ENCODE measurements at regions not wholly inside any gene's neighbourhood (a gene's known extent, or its start where the extent isn't known, plus 50 kb on each side); places are given as distances from the start of the nearest gene placed in this dataset.

DNA sequence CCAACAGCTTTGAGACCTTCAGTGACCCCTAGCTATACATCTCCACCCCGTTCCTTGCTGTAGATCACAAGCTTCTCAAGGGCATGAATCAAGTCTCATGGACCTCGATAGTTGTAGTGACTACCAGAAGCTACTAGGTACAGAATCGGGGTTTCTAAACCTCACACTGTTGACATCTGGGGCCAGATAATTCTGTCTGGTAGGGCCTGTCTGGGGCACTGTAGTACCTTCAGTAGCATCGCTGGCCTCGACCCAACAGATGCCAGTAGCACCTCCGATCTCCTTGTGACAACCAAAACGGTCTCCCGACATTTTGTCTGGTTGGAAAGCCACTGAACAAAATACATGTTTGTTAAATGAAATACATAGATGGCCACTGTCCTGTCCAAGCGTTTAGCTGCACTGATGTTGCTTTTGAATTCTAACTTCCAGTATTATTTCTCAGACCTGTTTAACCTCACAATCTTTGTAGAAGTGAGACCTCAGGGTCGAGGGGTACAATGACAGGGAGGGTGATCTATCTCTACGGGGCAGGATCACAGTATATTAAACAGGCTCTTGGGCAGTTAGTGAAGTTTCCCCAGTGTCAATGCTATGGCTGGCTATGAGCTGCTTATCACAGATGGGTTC is 262.5 kb upstream of the IGF1R start:
- DNase-seq (ENCODE audit: low read depth in 2 of 2): no peak

DNA sequence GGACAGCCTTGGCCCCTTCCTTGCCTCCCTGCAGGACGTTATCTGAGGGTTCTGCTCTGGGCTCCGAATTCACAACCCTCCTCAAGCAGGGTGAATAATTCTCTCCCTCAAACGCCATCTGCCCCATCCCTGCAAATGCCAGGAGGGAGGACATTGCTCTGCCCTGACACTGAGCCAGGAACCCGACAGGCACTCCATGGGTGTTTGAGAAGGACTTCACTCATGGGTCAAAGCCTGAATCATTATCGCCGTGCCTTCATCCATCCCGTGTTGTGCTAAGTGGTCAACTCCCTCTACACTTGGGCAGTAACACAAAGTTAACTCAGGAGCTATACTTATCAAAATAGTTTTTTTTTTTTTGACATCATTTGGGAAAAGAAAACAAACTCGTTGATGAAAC is 261.8 kb upstream of the IGF1R start:
- DNase-seq (ENCODE audit: low read depth in 2 of 2): no peak

GRCh38 chr15:98387866-98388265 is 260.5 kb upstream of the IGF1R start:
- no peak for DNase-seq (ENCODE audit: low read depth in 2 of 2)

GRCh38 chr15:98390946-98391530 is 257.3 kb upstream of the IGF1R start:
- DNase-seq (ENCODE audit: low read depth in 2 of 2): no peak

DNA sequence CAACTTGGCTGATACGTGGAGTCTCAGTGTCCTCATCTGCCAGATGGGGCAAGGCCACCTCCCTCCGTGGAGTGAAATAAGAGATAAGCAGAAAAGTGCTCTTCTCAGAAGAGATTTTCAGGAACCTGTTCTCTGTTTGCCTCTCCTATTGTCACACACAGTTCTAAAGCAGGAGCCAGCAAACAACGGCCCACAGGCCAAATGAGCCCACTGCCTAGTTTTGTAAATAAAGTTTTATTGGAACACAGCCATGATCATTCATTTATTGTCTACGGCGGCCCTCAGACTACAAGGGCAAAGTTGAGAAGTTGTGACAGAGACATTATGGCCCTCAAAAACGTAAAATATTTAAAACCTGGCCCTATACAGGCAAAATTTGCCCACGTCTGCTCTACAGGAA is 256.8 kb upstream of the IGF1R start:
- DNase-seq (ENCODE audit: low read depth in 2 of 2): no peak

GRCh38 chr15:98393471-98393870 is 254.9 kb upstream of the IGF1R start:
- no peak for DNase-seq (ENCODE audit: low read depth in 2 of 2)

- DNase-seq (ENCODE audit: low read depth in 2 of 2): no peak
These were observed 253.8 kb upstream of the IGF1R start for GRCh38 chr15:98394546-98394945.

DNA sequence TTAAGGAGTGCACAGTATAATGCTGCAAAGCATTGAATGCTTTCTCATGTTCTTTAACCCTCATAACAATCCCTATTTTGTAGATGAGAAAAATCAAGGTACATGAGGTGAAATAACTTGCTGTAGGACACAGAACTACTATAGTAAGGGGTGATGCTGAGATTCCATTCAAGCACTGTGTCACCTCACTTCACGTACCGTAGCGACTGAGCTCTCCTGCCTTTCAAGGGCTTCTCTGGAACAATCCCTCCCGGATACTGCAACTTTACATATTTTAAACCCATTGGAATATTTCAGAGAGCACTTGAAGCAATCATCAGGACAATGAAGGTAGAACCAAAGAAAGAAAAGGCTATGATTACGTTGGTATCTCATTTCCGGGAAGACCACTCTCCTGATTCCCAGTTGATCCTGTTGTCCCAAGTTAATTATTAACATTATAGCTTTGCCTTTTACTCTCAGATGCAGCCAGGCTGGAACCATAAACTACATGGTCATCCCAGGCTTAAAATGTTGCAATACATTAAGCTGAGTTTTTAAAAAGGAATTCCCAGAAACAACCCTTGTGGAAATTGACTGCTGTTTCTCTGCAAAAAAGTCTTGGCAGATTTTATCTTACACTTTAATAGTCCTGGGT is 252.2 kb upstream of the IGF1R start:
- no peak for DNase-seq (ENCODE audit: low read depth in 2 of 2)

DNA sequence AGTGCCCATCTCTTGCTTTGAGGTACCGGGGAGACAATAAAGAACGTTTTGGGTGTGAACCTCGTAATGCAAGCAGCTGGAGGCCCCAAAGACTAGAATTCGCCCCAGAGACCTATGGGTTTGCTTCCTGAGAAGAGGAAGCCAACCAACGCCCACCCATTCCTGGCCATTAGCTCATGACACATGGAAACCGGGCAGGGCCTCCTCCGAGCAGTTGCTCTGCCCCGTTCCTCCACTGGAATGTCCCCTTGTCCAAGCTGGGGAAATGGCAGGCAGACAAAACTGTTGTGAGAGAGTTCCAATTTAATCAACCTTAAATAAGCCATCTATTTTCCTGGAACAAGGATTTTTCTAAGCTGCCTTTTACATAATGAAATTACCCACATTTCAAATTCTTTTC is 250.9 kb upstream of the IGF1R start:
- no peak for DNase-seq (ENCODE audit: low read depth in 2 of 2)

- DNase-seq (ENCODE audit: low read depth in 2 of 2): no peak
These were observed 250.3 kb upstream of the IGF1R start for GRCh38 chr15:98398056-98398455.

DNA sequence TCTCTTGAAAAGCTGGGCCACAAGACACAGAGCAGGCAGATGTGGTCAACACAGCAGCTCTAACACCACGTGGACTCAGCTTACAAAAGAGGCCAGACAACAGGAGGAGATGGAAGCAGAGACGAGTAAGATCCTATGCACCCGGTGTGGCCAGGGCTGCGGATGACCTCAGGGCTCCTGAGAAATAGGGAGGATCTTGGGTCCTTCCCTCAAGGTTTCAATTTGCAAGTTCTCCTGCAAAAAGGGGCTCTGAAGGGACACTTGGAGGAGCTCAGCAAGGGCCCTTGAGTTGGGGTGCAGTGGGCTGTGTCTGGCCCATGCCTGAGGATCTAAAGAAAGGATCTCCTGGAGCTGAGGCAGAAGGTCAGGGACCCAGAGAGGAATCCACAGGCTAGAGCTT is 249.5 kb upstream of the IGF1R start:
- DNase-seq (ENCODE audit: low read depth in 2 of 2): no peak

- no peak for DNase-seq (ENCODE audit: low read depth in 2 of 2)
These were observed 248.2 kb upstream of the IGF1R start for GRCh38 chr15:98400120-98400519.

DNA sequence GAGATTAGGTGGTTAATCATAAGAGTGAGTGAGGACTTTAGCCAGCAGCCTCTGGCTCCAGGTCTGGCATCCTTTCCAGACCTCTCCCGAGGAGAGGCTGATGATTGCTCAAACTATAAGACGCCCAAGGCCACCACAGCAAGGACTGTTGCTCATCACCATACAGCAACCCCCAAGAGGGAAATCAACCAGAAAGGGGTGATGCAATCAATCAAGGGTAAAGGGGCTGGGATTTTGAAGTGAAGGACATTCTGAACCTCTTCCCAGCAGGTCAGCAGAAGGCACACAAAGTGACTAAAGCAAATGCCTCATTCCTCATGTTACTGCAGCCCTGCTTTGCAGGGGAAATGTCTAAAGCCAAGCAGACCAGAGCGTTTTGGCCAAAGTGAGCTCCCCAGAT is 247.3 kb upstream of the IGF1R start:
- DNase-seq (ENCODE audit: low read depth in 2 of 2): no peak

DNA sequence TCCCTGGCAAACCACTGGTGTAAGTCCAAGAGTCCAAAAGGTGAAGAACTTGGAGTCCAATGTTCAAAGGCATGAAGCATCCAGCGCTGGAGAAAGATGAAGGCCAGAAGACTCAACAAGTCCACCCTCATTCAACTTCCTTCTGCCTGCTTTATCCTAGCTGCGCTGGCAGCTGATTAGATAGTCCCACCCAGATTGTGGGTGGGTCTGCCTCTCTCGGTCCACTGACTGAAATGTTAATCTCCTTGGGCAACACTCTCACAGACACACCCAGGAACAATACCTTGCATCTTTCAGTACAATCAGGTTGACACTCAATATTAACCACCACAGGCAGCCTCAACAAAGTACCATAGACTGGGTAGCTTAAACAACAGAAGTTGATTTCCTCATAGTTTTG is 245.9 kb upstream of the IGF1R start:
- no peak for DNase-seq (ENCODE audit: low read depth in 2 of 2)

GRCh38 chr15:98403169-98403568 is 245.2 kb upstream of the IGF1R start:
- DNase-seq (ENCODE audit: low read depth in 2 of 2): no peak

- DNase-seq (ENCODE audit: low read depth in 2 of 2): no peak
These were observed 244.8 kb upstream of the IGF1R start for GRCh38 chr15:98403569-98403968.

DNA sequence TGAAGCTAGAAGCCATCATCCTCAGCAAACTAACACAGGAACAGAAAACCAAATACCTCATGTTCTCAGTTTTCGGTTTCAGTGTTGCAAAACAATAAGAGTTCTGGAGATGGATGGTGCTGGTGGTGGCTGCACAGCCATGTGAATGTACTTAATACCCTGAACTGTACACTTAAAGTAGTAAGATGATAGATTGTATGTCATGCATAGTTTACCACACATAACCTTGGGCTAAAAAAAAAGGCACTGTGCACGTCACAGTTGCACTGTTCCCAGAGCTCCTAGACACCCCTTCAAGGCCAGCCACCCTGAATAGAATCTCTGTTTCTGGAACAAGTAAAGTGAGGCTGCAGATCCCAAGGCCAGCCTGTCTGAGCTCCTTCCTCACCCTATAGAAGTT is 243.3 kb upstream of the IGF1R start:
- DNase-seq (ENCODE audit: low read depth in 2 of 2): no peak

DNA sequence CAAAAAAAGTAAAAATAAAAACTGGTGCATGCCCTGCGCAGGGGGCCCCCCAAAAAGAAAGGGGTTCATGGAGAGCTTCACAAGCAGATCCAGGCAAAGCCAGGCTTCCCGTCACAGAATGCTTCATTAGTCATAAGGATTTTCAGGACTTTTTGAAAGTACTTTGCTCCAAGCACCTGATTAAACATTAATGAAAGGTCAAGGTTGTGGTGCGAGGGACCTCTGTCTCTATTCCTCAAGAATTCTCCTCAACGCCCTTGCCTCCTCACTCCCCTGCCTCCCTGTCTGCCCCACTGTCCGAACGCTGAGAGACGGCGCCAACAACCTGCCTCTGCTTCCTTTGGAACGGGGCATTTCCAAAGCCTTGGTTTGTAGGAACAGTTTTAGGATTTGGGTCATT is 240.1 kb upstream of the IGF1R start:
- DNase-seq (ENCODE audit: low read depth in 2 of 2): no peak

DNA sequence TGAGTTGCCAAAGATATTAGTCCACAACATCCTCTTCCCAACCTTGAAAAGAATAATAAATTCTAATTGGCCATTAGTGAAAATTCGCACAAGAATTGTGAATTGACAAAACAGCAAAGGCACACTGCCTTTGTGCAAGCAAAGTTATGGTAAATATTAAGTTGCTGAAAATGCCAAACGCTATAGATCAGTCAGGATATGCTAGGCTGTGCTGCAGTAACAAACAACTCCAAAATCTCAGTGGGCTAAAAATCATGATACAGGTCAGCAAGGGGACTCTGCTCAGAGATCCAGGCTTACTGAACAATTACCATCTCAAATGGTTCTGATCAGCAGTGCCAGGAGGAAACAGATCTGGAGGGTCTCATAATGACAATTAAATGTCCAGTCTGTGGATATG is 238.0 kb upstream of the IGF1R start:
- DNase-seq (ENCODE audit: low read depth in 2 of 2): no peak

GRCh38 chr15:98412852-98413251 is 235.5 kb upstream of the IGF1R start:
- DNase-seq (ENCODE audit: low read depth in 2 of 2): no peak

GRCh38 chr15:98413933-98414546 is 234.3 kb upstream of the IGF1R start:
- no peak for DNase-seq (ENCODE audit: low read depth in 2 of 2)

DNA sequence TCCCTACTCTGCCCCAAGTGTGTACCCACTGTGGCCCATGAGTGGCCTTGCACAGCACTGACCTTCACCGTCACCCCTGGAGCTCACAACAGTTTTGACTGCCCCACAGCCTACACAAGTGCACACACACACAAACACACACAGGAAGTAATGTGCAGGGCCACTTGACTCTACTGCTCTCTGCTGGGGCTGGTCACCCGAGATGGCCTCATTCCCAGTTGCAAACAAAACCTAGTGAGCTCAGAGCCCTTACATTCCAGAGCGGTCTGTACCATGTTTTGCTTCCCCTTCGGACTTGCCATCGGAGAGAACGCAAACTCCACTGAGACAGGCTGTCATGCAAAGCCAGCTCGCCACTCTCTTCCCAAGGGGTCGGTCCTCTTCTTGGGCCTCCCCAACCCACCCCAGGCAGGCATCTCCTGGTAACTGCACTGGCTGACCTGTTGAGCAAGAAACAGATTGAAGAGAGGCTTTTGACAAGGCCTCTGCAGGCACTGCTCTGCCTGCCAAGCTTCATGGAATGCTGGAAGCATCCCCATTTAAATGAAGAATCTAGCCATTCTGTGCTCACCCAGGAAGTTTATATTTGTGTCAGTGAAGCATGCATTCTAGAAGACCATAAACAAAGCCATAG is 232.0 kb upstream of the IGF1R start:
- no peak for DNase-seq (ENCODE audit: low read depth in 2 of 2)

DNA sequence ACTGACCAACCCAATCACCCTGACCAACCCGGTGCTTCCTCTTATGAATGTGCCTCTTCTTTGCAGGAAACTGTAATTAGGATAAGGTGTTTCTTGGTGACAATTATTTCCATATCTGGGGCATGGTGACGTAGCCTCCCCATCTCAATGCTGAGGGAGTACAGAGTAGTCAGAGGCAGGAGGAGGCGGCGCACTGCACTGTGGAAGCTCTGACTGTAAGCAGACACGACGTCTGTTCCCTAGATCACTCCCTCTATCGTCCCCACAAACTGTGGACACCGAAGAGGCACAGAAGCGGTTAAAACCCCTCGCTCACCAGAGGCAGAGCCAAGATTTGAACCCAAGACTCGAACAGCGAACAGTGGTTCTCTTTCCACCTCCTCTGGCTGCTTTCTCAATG is 231.0 kb upstream of the IGF1R start:
- no peak for DNase-seq (ENCODE audit: low read depth in 2 of 2)
